ENCODE measurements at regions not wholly inside any gene's neighbourhood (a gene's known extent, or its start where the extent isn't known, plus 50 kb on each side); places are given as distances from the start of the nearest gene placed in this dataset.
"Not testable (repeated sequence)": the region's sequence is repeated elsewhere in the genome, so short reads cannot be mapped to it uniquely, and the experiment has no call there.

DNA sequence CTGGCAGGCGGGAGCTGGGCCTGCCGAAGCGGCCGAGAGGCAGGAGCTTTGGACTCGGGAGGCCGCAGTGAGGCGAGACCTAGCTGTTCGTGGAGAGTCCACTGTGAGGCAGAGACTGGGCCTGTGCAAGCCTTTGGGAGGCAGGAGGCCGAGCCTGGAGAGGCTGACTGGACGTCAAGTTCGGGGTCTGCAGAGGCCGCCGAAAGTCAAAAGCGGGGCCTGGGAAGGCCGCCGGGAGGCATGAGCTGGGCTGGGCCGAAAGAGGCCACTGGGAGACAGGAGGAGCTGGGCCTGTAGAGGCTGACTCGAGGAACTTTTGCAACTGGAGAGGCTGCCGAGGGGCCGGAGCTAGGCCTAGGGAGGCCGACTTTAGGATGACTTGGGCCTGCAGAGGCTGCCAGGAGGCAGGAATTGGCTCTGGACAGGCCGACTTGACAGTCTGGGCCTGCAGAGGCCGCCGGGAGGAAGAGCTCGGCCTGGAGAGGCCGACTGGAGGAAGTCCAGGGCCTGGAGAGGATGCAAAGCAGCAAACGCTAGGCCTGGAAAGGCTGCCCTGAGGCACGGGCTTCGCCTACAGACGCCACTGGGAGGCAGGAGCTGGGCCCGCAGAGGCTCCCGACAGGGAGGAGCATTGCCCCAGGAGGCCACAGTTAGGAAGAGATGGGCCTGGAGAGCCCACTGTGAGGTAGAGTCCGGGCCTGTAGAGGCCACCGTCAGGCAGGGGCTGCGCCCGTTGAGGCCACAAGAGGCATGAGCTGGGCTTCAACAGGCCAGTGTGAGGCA, 304.0 kb downstream of the ZNF479 start:
- ATAC-seq; H3K27me3 Mint-ChIP-seq; H3K4me1 Mint-ChIP-seq (ENCODE audit: low read depth); H3K9me3 Mint-ChIP-seq; H3K4me3 Mint-ChIP-seq; H3K27ac Mint-ChIP-seq; CTCF ChIA-PET; intact Hi-C loops (cut with micrococcal nuclease); H3K36me3 Mint-ChIP-seq (ENCODE audit: low read depth); DNase-seq; POLR2A ChIA-PET: not testable (repeated sequence)

- H3K9me3 Mint-ChIP-seq; CTCF ChIA-PET; DNase-seq; ATAC-seq; H3K27ac Mint-ChIP-seq; intact Hi-C loops (cut with micrococcal nuclease); H3K4me1 Mint-ChIP-seq (ENCODE audit: low read depth); POLR2A ChIA-PET; H3K27me3 Mint-ChIP-seq; H3K36me3 Mint-ChIP-seq (ENCODE audit: low read depth); H3K4me3 Mint-ChIP-seq: not testable (repeated sequence)
Observed at GRCh38 chr7:56827539-56827938, 304.7 kb downstream of the ZNF479 start.

GRCh38 chr7:56826556-56826955, 305.7 kb downstream of the ZNF479 start:
- H3K9me3 Mint-ChIP-seq; H3K27me3 Mint-ChIP-seq; H3K36me3 Mint-ChIP-seq (ENCODE audit: low read depth); H3K27ac Mint-ChIP-seq; DNase-seq; intact Hi-C loops (cut with micrococcal nuclease); ATAC-seq; POLR2A ChIA-PET; H3K4me3 Mint-ChIP-seq; H3K4me1 Mint-ChIP-seq (ENCODE audit: low read depth); CTCF ChIA-PET: not testable (repeated sequence)

DNA sequence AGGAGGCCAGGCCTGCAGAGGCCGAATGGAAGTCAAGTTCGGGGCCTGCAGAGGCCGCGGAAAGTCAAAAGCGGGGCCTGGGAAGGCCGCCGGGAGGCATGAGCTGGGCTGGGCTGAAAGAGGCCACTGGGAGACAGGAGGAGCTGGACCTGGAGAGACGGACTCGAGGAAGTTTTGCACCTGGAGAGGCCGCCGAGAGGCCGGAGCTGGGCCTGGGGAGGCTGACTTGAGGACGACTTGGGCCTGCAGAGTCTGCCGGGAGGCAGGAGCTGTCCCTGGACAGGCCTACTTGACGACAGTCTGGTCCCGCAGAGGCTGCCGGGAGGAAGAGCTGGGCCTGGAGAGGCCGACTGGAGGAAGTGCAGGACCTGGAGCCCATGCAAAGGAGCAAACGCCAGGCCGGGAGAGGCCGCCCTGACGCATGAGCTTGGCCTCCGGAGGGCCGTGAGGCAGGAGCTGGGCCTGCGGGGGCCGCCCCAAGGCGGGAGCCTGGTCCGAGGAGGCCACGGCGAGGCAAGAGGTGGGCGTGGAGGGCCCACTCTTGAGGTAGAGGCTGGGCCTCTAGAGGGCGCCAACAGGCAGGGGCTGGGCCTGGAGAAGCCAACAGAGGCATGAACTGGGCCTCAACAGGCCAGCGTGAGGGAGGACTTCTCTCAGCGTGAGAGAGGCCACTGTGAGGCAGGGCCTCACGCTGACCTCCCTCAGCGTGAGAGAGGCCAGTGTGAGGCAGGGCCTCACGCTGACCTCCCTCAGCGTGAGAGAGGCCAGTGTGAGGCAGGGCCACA, 306.3 kb downstream of the ZNF479 start:
- H3K9me3 Mint-ChIP-seq; H3K36me3 Mint-ChIP-seq (ENCODE audit: low read depth); ATAC-seq; CTCF ChIA-PET; intact Hi-C loops (cut with micrococcal nuclease); H3K27me3 Mint-ChIP-seq; H3K27ac Mint-ChIP-seq; H3K4me1 Mint-ChIP-seq (ENCODE audit: low read depth); POLR2A ChIA-PET; H3K4me3 Mint-ChIP-seq: not testable (repeated sequence)
- peak; percentile 17 for DNase-seq

GRCh38 chr7:56825121-56825520, 307.1 kb downstream of the ZNF479 start:
- intact Hi-C loops (cut with micrococcal nuclease); H3K9me3 Mint-ChIP-seq; H3K36me3 Mint-ChIP-seq (ENCODE audit: low read depth); H3K27ac Mint-ChIP-seq; ATAC-seq; CTCF ChIA-PET; H3K27me3 Mint-ChIP-seq; H3K4me1 Mint-ChIP-seq (ENCODE audit: low read depth); POLR2A ChIA-PET; DNase-seq; H3K4me3 Mint-ChIP-seq: not testable (repeated sequence)

DNA sequence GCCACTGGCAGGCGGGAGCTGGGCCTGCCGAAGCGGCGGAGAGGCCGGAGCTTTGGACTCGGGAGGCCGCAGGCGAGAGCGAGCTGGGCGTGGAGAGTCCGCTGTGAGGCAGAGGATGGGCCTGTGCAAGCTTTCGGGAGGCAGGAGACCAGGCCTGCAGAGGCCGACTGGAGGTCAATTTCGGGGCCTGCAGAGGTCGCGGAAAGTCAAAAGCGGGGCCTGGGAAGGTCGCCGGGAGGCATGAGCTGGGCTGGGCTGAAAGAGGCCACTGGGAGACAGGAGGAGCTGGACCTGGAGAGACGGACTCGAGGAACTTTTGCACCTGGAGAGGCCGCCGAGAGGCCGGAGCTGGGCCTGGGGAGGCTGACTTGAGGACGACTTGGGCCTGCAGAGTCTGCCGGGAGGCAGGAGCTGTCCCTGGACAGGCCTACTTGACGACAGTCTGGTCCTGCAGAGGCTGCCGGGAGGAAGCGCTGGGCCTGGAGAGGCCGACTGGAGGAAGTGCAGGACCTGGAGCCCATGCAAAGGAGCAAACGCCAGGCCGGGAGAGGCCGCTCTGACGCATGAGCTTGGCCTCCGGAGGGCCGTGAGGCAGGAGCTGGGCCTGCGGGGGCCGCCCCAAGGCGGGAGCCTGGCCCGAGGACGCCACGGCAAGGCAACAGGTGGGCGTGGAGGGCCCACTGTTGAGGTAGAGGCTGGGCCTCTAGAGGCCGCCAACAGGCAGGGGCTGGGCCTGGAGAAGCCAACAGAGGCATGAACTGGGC, 308.2 kb downstream of the ZNF479 start:
- DNase-seq; POLR2A ChIA-PET; H3K27ac Mint-ChIP-seq; CTCF ChIA-PET; ATAC-seq; H3K27me3 Mint-ChIP-seq; intact Hi-C loops (cut with micrococcal nuclease); H3K4me1 Mint-ChIP-seq (ENCODE audit: low read depth); H3K9me3 Mint-ChIP-seq; H3K36me3 Mint-ChIP-seq (ENCODE audit: low read depth); H3K4me3 Mint-ChIP-seq: not testable (repeated sequence)

GRCh38 chr7:56823231-56823630, 309.0 kb downstream of the ZNF479 start:
- CTCF ChIA-PET; POLR2A ChIA-PET; H3K27ac Mint-ChIP-seq; H3K9me3 Mint-ChIP-seq; H3K36me3 Mint-ChIP-seq (ENCODE audit: low read depth); H3K4me3 Mint-ChIP-seq; H3K4me1 Mint-ChIP-seq (ENCODE audit: low read depth); intact Hi-C loops (cut with micrococcal nuclease); ATAC-seq; DNase-seq; H3K27me3 Mint-ChIP-seq: not testable (repeated sequence)

GRCh38 chr7:56822153-56822552, 310.1 kb downstream of the ZNF479 start:
- H3K4me1 Mint-ChIP-seq (ENCODE audit: low read depth); CTCF ChIA-PET: not testable (repeated sequence)

DNA sequence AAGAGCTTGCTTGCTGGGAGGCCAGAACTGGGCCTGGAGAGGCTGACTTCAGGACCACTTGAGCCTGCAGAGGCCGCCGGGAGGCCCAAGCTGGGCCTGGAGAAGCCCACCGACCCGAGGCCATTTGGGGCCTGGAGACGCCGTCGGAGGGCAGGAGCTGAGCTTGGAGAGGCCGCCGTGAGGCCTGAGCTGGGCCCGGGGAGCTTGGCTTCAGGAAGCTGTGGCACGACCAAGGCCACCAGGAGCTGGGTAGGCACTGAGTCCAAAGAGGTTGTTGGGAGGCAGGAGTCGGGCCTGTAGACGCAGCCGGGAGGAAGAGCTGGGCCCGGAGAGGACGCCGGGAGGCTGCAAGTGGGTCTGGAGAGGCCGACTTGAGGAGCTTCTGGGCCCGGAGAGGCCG, 310.7 kb downstream of the ZNF479 start:
- CTCF ChIA-PET; DNase-seq; POLR2A ChIA-PET; intact Hi-C loops (cut with micrococcal nuclease); ATAC-seq; H3K36me3 Mint-ChIP-seq (ENCODE audit: low read depth); H3K4me3 Mint-ChIP-seq; H3K27me3 Mint-ChIP-seq; H3K9me3 Mint-ChIP-seq; H3K4me1 Mint-ChIP-seq (ENCODE audit: low read depth); H3K27ac Mint-ChIP-seq: not testable (repeated sequence)

More at GRCh38 chr7:56822153-56822552, 310.1 kb downstream of the ZNF479 start:
- intact Hi-C loops (cut with micrococcal nuclease); H3K4me3 Mint-ChIP-seq; H3K27me3 Mint-ChIP-seq; POLR2A ChIA-PET; H3K27ac Mint-ChIP-seq; H3K9me3 Mint-ChIP-seq; ATAC-seq; DNase-seq; H3K36me3 Mint-ChIP-seq (ENCODE audit: low read depth): not testable (repeated sequence)

DNA sequence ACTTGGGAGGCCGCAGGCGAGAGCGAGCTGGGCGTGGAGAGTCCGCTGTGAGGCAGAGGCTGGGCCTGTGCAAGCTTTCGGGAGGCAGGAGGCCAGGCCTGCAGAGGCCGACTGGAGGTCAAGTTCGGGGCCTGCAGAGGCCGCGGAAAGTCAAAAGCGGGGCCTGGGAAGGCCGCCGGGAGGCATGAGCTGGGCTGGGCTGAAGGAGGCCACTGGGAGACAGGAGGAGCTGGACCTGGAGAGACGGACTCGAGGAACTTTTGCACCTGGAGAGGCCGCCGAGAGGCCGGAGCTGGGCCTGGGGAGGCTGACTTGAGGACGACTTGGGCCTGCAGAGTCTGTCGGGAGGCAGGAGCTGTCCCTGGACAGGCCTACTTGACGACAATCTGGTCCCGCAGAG, 314.0 kb downstream of the ZNF479 start:
- H3K27me3 Mint-ChIP-seq; DNase-seq; intact Hi-C loops (cut with micrococcal nuclease); H3K9me3 Mint-ChIP-seq; H3K36me3 Mint-ChIP-seq (ENCODE audit: low read depth); POLR2A ChIA-PET; CTCF ChIA-PET; H3K4me3 Mint-ChIP-seq; H3K4me1 Mint-ChIP-seq (ENCODE audit: low read depth); H3K27ac Mint-ChIP-seq; ATAC-seq: not testable (repeated sequence)

- intact Hi-C loops (cut with micrococcal nuclease); POLR2A ChIA-PET; H3K27me3 Mint-ChIP-seq; H3K36me3 Mint-ChIP-seq (ENCODE audit: low read depth); H3K27ac Mint-ChIP-seq; CTCF ChIA-PET; H3K9me3 Mint-ChIP-seq; H3K4me3 Mint-ChIP-seq; DNase-seq; H3K4me1 Mint-ChIP-seq (ENCODE audit: low read depth); ATAC-seq: not testable (repeated sequence)
Observed at GRCh38 chr7:56814911-56815310, 317.3 kb downstream of the ZNF479 start.

DNA sequence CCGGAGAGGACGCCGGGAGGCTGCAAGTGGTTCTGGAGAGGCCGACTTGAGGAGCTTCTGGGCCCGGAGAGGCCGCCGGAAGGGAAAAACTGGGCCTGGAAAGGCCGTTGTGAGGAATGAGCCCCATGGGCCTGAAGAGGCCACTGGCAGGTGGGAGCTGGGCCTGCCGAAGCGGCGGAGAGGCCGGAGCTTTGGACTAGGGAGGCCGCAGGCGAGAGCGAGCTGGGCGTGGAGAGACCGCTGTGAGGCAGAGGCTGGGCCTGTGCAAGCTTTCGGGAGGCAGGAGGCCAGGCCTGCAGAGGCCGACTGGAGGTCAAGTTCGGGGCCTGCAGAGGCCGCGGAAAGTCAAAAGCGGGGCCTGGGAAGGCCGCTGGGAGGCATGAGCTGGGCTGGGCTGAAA, 317.8 kb downstream of the ZNF479 start:
- intact Hi-C loops (cut with micrococcal nuclease); H3K4me3 Mint-ChIP-seq; DNase-seq; H3K36me3 Mint-ChIP-seq (ENCODE audit: low read depth); H3K27ac Mint-ChIP-seq; H3K9me3 Mint-ChIP-seq; ATAC-seq; H3K4me1 Mint-ChIP-seq (ENCODE audit: low read depth); H3K27me3 Mint-ChIP-seq; POLR2A ChIA-PET; CTCF ChIA-PET: not testable (repeated sequence)
